Fibroblast of mammary gland (primary cell): ENCODE measurements at regions not wholly inside any gene's neighbourhood (a gene's known extent, or its start where the extent isn't known, plus 50 kb on each side); places are given as distances from the start of the nearest gene placed in this dataset.

ENCODE experiments used
- DNase-seq: peaks from one replicate; pipeline ENCODE4 v3.0.0-alpha.2; 2010; ENCODE audit warnings: low read depth
- H3K4me3 ChIP-seq: 2 replicates; pipeline ENCODE4 v1.5.1; 2011; ENCODE audit warnings: low read depth, mild to moderate bottlenecking, low read length, moderate library complexity; ENCODE audit not compliant: control insufficient read depth
- TF ChIP-seq, protein P1 (sequence below): conservative IDR thresholded peaks from 2 replicates; pipeline ENCODE4 v1.5.1; 2011; ENCODE audit warnings: low read depth, low read length, inconsistent platforms; ENCODE audit not compliant: control insufficient read depth, insufficient read depth

DNA sequence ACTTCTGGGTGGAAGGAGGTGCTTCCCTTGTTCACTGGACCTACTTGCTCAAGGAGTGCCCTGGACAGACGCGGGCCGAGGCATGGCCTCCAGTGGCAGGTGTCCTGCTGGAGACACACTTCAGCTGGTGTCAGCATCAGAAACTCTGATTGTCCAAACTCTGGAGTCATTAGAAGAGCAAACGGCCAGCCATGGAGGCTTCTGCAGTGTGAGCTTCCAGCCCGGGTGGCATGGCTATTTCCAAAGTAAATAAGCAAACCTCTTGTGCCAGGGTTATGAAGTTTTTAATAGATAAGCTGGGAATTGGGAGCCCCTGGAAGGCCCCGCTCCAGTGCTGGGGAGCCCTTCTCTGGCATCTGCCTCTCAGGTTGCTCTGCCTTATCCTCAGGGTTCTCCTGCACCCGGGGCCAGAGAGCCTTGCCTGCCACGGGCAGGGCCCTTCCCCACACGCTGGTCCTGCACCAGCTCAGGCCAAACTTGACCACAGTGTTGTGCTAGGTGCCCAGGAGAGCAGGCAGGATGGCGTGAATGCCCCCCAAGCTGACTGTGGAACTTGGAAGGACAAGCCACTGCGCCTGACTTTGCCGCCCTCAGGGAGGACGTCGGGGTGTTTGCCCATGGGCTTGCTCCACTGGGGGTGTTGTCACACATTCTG is 285.6 kb downstream of the GADD45G start:
- H3K4me3 ChIP-seq: no peak overlapping the region
- no peak for DNase-seq
- TF ChIP-seq, protein P1, sequence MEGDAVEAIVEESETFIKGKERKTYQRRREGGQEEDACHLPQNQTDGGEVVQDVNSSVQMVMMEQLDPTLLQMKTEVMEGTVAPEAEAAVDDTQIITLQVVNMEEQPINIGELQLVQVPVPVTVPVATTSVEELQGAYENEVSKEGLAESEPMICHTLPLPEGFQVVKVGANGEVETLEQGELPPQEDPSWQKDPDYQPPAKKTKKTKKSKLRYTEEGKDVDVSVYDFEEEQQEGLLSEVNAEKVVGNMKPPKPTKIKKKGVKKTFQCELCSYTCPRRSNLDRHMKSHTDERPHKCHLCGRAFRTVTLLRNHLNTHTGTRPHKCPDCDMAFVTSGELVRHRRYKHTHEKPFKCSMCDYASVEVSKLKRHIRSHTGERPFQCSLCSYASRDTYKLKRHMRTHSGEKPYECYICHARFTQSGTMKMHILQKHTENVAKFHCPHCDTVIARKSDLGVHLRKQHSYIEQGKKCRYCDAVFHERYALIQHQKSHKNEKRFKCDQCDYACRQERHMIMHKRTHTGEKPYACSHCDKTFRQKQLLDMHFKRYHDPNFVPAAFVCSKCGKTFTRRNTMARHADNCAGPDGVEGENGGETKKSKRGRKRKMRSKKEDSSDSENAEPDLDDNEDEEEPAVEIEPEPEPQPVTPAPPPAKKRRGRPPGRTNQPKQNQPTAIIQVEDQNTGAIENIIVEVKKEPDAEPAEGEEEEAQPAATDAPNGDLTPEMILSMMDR: no peak

DNA sequence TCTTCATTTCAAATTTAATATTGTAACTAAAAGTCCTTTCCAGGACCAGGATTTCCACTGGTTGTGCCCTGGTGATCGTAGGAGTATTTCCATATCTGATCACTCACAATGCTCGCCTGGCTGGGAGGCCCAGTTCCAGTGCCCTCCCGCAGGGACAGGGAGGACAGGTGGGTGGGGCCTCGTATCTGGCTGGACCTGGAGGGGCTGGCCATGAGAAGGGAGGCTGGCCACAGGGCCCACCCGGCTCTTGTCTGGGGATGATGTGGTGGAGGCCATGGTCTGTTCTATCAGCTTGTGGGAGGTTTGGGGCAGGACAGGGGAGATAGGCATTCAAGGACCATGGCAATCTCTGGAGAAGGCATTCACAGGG is 286.4 kb downstream of the GADD45G start:
- TF ChIP-seq, protein P1: no peak
- H3K4me3 ChIP-seq: no peak overlapping the region
- no peak for DNase-seq

- peak; percentile 25 for DNase-seq
- no peak overlapping the region for H3K4me3 ChIP-seq
- TF ChIP-seq, protein P1: no peak
Measured at GRCh38 chr9:89891591-89892304, 286.9 kb downstream of the GADD45G start.

DNA sequence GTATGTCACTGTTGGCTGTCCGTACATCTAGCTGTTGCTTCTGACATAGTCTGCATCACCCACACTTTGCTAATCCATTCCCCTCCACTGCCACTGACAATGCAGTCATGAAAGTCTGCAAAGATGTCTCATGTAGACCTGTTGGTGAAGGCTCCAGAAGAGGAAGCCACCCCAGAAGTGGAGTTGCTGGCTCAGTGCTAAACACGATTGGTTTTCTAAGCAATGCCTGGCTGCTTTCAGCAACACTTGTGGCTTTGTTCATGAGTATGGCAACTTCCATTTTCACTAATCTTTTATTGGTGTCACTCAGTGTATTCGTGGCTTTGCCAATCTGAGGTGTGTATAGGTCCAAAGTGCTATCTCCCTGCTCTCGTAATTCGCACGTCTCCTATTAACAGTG is 288.1 kb downstream of the GADD45G start:
- TF ChIP-seq, protein P1: no peak
- H3K4me3 ChIP-seq: no peak overlapping the region

GRCh38 chr9:89893886-89894285 is 289.1 kb downstream of the GADD45G start:
- TF ChIP-seq, protein P1: no peak
- no peak for DNase-seq
- no peak overlapping the region for H3K4me3 ChIP-seq

More for the DNA sequence above, 288.1 kb downstream of the GADD45G start:
- DNase-seq: no peak

GRCh38 chr9:89896806-89897340 is 292.1 kb downstream of the GADD45G start:
- H3K4me3 ChIP-seq: no peak overlapping the region
- DNase-seq: no peak
- TF ChIP-seq, protein P1: no peak

DNA sequence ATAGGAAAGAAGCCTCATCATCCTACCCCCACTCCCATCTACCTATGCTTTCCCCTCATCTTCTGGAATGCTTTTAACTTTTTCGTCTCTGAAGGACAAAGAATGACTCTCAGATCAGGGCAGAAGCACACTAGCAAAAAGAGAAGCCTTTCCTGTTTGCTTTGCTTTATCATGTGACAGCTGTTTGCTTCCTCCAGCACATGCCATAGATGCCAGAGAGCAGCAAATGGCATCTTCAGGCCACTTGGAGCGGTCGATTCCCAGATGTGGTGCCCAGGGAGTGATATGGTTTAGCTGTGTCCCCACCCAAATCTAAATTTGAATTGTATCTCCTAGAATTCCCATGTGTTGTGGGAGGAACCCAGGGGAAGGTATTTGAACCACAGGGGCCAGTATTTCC is 294.8 kb downstream of the GADD45G start:
- TF ChIP-seq, protein P1: no peak
- no peak for DNase-seq
- H3K4me3 ChIP-seq: no peak overlapping the region
